IPS DF 6.9 (cell line): ENCODE measurements at regions not wholly inside any gene's neighbourhood (a gene's known extent, or its start where the extent isn't known, plus 50 kb on each side); places are given as distances from the start of the nearest gene placed in this dataset.
"Not testable (repeated sequence)": the region's sequence is repeated elsewhere in the genome, so short reads cannot be mapped to it uniquely, and the experiment has no call there.

Experiments
- DNase-seq: peaks from one replicate; pipeline ENCODE4 v3.0.0-alpha.2; 2013; ENCODE audit warnings: low read depth, low spot score
- H3K27ac ChIP-seq: one replicate; pipeline ENCODE4 v1.5.1; 2013; ENCODE audit warnings: low read length, control low read depth
- H3K27me3 ChIP-seq: 2 replicates; pipeline ENCODE4 v1.6.1; 2013; ENCODE audit warnings: mild to moderate bottlenecking, low read length; ENCODE audit not compliant: control insufficient read depth, insufficient read depth
- H3K36me3 ChIP-seq: 2 replicates; pipeline ENCODE4 v1.6.1; 2013; ENCODE audit warnings: low read length; ENCODE audit not compliant: control insufficient read depth, insufficient read depth
- H3K4me1 ChIP-seq: 2 replicates; pipeline ENCODE4 v1.6.1; 2013; ENCODE audit warnings: low read length; ENCODE audit not compliant: control insufficient read depth, insufficient read depth
- H3K4me3 ChIP-seq: 2 replicates; pipeline ENCODE4 v1.5.1; 2013; ENCODE audit warnings: mild to moderate bottlenecking, low read length
- H3K9me3 ChIP-seq: 2 replicates; pipeline ENCODE4 v1.6.1; 2013; ENCODE audit warnings: low read length, inconsistent platforms; ENCODE audit not compliant: control insufficient read depth, insufficient read depth
- WGBS: extraction: QIAGEN DNeasy Blood & Tissue Kit; methylation state at CpG from one replicate; pipeline ENCODE4 v1.1.7; 2013; ENCODE audit warnings: mixed read lengths, missing lambda C conversion rate; ENCODE audit not compliant: insufficient read length, insufficient coverage; 5-methylcytosine and 5-hydroxymethylcytosine counted together

DNA sequence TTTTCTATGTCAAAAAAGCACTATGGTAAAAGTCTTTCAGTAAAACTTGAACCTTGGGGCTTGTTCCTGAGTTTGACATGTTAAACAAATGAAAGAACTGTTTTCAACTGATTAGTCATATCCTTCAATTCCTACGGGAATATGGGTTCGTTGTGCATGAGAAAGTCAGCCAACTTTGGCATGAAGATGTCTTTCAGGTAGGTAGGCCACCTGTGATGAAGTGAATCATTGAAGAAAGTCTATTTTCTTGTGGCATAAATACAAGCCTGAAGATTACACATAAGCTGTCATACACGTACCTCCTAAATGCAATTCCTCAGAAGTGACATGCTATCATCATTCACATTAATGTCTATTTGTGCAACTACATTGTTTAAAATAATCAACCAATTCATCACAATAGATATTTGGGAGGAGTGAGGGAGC, 513.0 kb downstream of the IRS2 start:
- no CpG with 5 or more reads among the region's 3 CpGs for WGBS
- Histone ChIP-seq H3K4me3 (no peak overlapping the region), H3K27me3 (no peaks in the 10 kb centered on the region), H3K9me3 (no peaks in the 10 kb centered on the region), H3K4me1 (peaks cover 1% of the 10 kb centered on the region; the same call in 1 of the 2 replicates), H3K27ac (no peak overlapping the region), H3K36me3 (no peaks in the 10 kb centered on the region)
- DNase-seq = no peak

DNA sequence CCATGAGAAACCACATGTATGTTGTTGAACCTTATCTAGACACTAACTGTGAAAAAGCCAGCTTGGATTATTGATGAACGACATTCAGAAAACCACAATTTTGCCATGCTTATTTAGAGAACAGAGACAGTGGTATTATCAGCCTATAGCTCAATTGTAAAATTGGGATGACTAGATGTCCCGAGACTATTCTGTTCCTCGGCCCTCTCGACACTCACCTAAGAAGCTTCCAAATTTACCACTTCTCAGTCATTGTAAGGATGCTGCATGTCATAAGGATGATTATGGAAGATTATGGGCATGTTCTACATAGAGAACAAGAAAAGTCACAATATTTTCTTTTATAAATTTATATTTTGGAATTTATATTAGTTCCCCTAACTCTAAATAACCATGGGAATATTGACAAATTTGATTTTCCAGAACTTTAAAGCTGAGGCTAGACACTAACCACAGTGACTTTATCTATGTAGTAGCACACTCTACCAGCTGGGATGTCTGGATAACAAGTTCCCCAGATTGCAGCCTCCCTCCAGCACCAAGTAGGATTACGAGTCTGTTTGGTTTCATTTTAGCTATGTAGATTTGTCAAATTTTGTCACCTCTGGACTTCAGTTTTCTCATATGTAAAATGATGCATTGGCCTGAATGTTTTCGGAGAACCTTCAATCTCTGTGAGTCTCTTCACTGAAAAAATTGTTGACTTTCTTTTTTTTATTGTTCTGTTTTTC, 513.6 kb downstream of the IRS2 start:
- Histone ChIP-seq H3K9me3 (no peaks in the 10 kb centered on the region), H3K27ac (no peak overlapping the region), H3K27me3 (no peaks in the 10 kb centered on the region), H3K36me3 (no peaks in the 10 kb centered on the region), H3K4me1 (peaks cover 1% of the 10 kb centered on the region; the same call in 1 of the 2 replicates), H3K4me3 (no peak overlapping the region)
- DNase-seq = no peak
- no CpG with 5 or more reads among the region's 6 CpGs for WGBS

GRCh38 chr13:109271555-109272541, 514.5 kb downstream of the IRS2 start:
- no peaks in the 10 kb centered on the region for H3K9me3 ChIP-seq
- no peak overlapping the region for H3K27ac ChIP-seq
- WGBS = no CpG with 5 or more reads among the region's 7 CpGs
- H3K36me3 ChIP-seq = no peaks in the 10 kb centered on the region
- H3K4me1 ChIP-seq = peaks cover 1% of the 10 kb centered on the region; the same call in 1 of the 2 replicates
- no peak for DNase-seq
- no peaks in the 10 kb centered on the region for H3K27me3 ChIP-seq
- no peak overlapping the region for H3K4me3 ChIP-seq

- Histone ChIP-seq H3K4me1 (peaks cover 1% of the 10 kb centered on the region; the same call in 1 of the 2 replicates), H3K36me3 (no peaks in the 10 kb centered on the region), H3K9me3 (no peaks in the 10 kb centered on the region), H3K4me3 (no peak overlapping the region), H3K27ac (no peak overlapping the region), H3K27me3 (no peaks in the 10 kb centered on the region)
- no peak for DNase-seq
- no CpG with 5 or more reads among the region's 9 CpGs for WGBS
Measured at GRCh38 chr13:109271061-109271460, 515.3 kb downstream of the IRS2 start.

GRCh38 chr13:109269381-109269780, 517.0 kb downstream of the IRS2 start:
- H3K27me3 ChIP-seq, H3K4me1 ChIP-seq, DNase-seq, H3K4me3 ChIP-seq, H3K27ac ChIP-seq, H3K9me3 ChIP-seq, H3K36me3 ChIP-seq: not testable (repeated sequence)
- no CpG with 5 or more reads among the region's 4 CpGs for WGBS

- H3K4me3 ChIP-seq, DNase-seq, H3K4me1 ChIP-seq, H3K27ac ChIP-seq, H3K9me3 ChIP-seq, H3K36me3 ChIP-seq, H3K27me3 ChIP-seq: not testable (repeated sequence)
- WGBS = no CpG with 5 or more reads among the region's 3 CpGs
Measured at GRCh38 chr13:109268492-109268891, 517.9 kb downstream of the IRS2 start.

- WGBS = no CpG with 5 or more reads among the region's 4 CpGs
- H3K4me3 ChIP-seq, H3K4me1 ChIP-seq, H3K27ac ChIP-seq, DNase-seq, H3K36me3 ChIP-seq, H3K27me3 ChIP-seq, H3K9me3 ChIP-seq: not testable (repeated sequence)
Measured at GRCh38 chr13:109267400-109267799, 519.0 kb downstream of the IRS2 start.

DNA sequence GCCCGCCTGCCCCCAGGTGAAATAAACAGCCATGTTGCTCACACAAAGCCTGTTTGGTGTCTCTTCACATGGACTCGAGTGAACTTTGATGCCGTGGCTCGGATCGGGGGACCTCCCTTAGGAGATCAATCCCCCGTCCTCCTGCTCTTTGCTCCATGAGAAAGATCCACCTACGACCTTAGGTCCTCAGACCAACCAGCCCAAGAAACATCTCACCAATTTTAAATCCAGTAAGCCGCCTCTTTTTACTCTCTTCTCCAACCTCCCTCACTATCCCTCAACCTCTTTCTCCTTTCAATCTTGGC, 521.0 kb downstream of the IRS2 start:
- not testable (repeated sequence) for H3K4me3 ChIP-seq, H3K27me3 ChIP-seq
- no CpG with 5 or more reads among the region's 8 CpGs for WGBS

GRCh38 chr13:109264603-109265437, 521.6 kb downstream of the IRS2 start:
- not testable (repeated sequence) for DNase-seq, H3K27ac ChIP-seq, H3K9me3 ChIP-seq, H3K4me3 ChIP-seq, H3K4me1 ChIP-seq, H3K36me3 ChIP-seq, H3K27me3 ChIP-seq
- WGBS = no CpG with 5 or more reads among the region's 14 CpGs

More for the DNA sequence above, 521.0 kb downstream of the IRS2 start:
- not testable (repeated sequence) for DNase-seq, H3K36me3 ChIP-seq, H3K4me1 ChIP-seq, H3K9me3 ChIP-seq, H3K27ac ChIP-seq

DNA sequence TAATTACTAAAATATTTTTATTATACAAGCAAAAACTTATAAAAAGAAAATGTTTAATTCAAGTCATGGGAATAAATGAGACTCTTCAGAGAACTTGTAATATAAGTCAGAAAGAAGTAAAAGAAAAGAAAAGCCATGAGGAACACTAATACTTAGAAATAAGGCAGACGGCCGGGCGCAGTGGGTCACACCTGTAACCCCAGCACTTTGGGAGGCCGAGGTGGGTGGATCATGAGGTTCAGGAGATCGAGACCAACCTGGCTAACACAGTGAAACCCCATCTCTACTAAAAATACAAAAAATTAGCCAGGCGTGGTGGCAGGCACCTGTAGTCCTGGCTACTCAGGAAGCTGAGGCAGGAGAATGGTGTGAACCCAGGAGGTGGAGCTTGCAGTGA, 528.6 kb downstream of the IRS2 start:
- H3K9me3 ChIP-seq, DNase-seq, H3K4me3 ChIP-seq, H3K36me3 ChIP-seq, H3K4me1 ChIP-seq, H3K27me3 ChIP-seq, H3K27ac ChIP-seq: not testable (repeated sequence)
- WGBS = no CpG with 5 or more reads among the region's 6 CpGs
